Endothelial cell (in vitro differentiated cells): ENCODE measurements at regions not wholly inside any gene's neighbourhood (a gene's known extent, or its start where the extent isn't known, plus 50 kb on each side); places are given as distances from the start of the nearest gene placed in this dataset.

Source experiments
- DNase-seq: peaks from one replicate; pipeline ENCODE4 v3.0.0; 2021; ENCODE audit warnings: low spot score
- H3K27ac Mint-ChIP-seq: one replicate; pipeline ENCODE4 v1.8.0; 2021; ENCODE audit warnings: mixed read lengths, inconsistent platforms; ENCODE audit not compliant: unreplicated experiment
- H3K27me3 Mint-ChIP-seq: one replicate; pipeline ENCODE4 v1.8.0; 2021; ENCODE audit warnings: mild to moderate bottlenecking, moderate library complexity, mixed read lengths, inconsistent platforms; ENCODE audit not compliant: unreplicated experiment
- H3K36me3 Mint-ChIP-seq: one replicate; pipeline ENCODE4 v1.8.0; 2021; ENCODE audit warnings: mild to moderate bottlenecking, low read depth, mixed read lengths, inconsistent platforms; ENCODE audit not compliant: unreplicated experiment
- H3K4me1 Mint-ChIP-seq: one replicate; pipeline ENCODE4 v1.8.0; 2021; ENCODE audit warnings: mild to moderate bottlenecking, mixed read lengths, inconsistent platforms; ENCODE audit not compliant: unreplicated experiment
- H3K4me3 Mint-ChIP-seq: one replicate; pipeline ENCODE4 v1.8.0; 2021; ENCODE audit warnings: mild to moderate bottlenecking, mixed read lengths, inconsistent platforms; ENCODE audit not compliant: unreplicated experiment
- H3K9me3 Mint-ChIP-seq: one replicate; pipeline ENCODE4 v1.8.0; 2021; ENCODE audit warnings: mixed read lengths, inconsistent platforms; ENCODE audit not compliant: unreplicated experiment
- CTCF ChIP-seq: fragments of 200-600 bp; sonication (generic); IDR thresholded peaks from one replicate; pipeline ENCODE4 v1.5.0; 2021; ENCODE audit warnings: antibody characterized with exemption; ENCODE audit not compliant: unreplicated experiment

- H3K4me3 Mint-ChIP-seq, result no peak overlapping the region
- H3K4me1 Mint-ChIP-seq, result no peaks in the 10 kb centered on the region
- no peak overlapping the region for H3K27ac Mint-ChIP-seq
- TF ChIP-seq CTCF, result no peak
- H3K27me3 Mint-ChIP-seq, result peaks cover 2% of the 10 kb centered on the region
- no peak for DNase-seq
- H3K36me3 Mint-ChIP-seq, result no peaks in the 10 kb centered on the region
- H3K9me3 Mint-ChIP-seq, result no peaks in the 10 kb centered on the region
These were observed 95.2 kb upstream of the LNX1 start for GRCh38 chr4:53686521-53686920.

- Mint-ChIP-seq H3K4me3 (no peak overlapping the region), H3K9me3 (no peaks in the 10 kb centered on the region), H3K27me3 (no peaks in the 10 kb centered on the region), H3K36me3 (no peaks in the 10 kb centered on the region), H3K27ac (no peak overlapping the region), H3K4me1 (no peaks in the 10 kb centered on the region)
- DNase-seq, result no peak
- TF ChIP-seq CTCF, result no peak
These were observed 93.1 kb upstream of the LNX1 start for GRCh38 chr4:53684136-53685130.

GRCh38 chr4:53682908-53683307 lies 91.6 kb upstream of the LNX1 start:
- Mint-ChIP-seq H3K36me3 (no peaks in the 10 kb centered on the region), H3K27ac (no peak overlapping the region), H3K4me1 (no peaks in the 10 kb centered on the region), H3K9me3 (no peaks in the 10 kb centered on the region), H3K27me3 (no peaks in the 10 kb centered on the region), H3K4me3 (no peak overlapping the region)
- TF ChIP-seq CTCF, result no peak
- DNase-seq, result no peak

- no peak for TF ChIP-seq CTCF
- no peaks in the 10 kb centered on the region for H3K36me3 Mint-ChIP-seq
- peaks cover 2% of the 10 kb centered on the region for H3K27me3 Mint-ChIP-seq
- H3K4me3 Mint-ChIP-seq, result no peak overlapping the region
- H3K4me1 Mint-ChIP-seq, result no peaks in the 10 kb centered on the region
- no peak overlapping the region for H3K27ac Mint-ChIP-seq
- no peaks in the 10 kb centered on the region for H3K9me3 Mint-ChIP-seq
- no peak for DNase-seq
These were observed 90.9 kb upstream of the LNX1 start for GRCh38 chr4:53682196-53682595.

GRCh38 chr4:53680598-53680997 lies 89.3 kb upstream of the LNX1 start:
- Mint-ChIP-seq H3K27me3 (peaks cover 2% of the 10 kb centered on the region), H3K9me3 (no peaks in the 10 kb centered on the region), H3K36me3 (no peaks in the 10 kb centered on the region), H3K4me3 (no peak overlapping the region), H3K4me1 (no peaks in the 10 kb centered on the region), H3K27ac (no peak overlapping the region)
- TF ChIP-seq CTCF, result no peak
- no peak for DNase-seq
